T-helper 2 cell treated with Interferon-gamma antibody and Interleukin-4, amounts not matched to agents 5 μg/mL and 100 μg/mL, for 36 hours (primary cell): ENCODE measurements at regions not wholly inside any gene's neighbourhood (a gene's known extent, or its start where the extent isn't known, plus 50 kb on each side); places are given as distances from the start of the nearest gene placed in this dataset.

ENCODE experiments used
- DNase-seq: peaks from one replicate; pipeline ENCODE4 v3.0.0; 2021; ENCODE audit warnings: low spot score
- H3K27ac Mint-ChIP-seq: one replicate; pipeline ENCODE4 v1.8.0; 2021; ENCODE audit warnings: mild to moderate bottlenecking, mixed read lengths
- H3K27me3 Mint-ChIP-seq: one replicate; pipeline ENCODE4 v1.8.0; 2021; ENCODE audit warnings: low read depth, mixed read lengths
- H3K36me3 Mint-ChIP-seq: one replicate; pipeline ENCODE4 v1.8.0; 2021; ENCODE audit warnings: low read depth, mixed read lengths
- H3K4me1 Mint-ChIP-seq: one replicate; pipeline ENCODE4 v1.8.0; 2021; ENCODE audit warnings: low read depth, mixed read lengths
- H3K4me3 Mint-ChIP-seq: one replicate; pipeline ENCODE4 v1.8.0; 2022; ENCODE audit warnings: mild to moderate bottlenecking, moderate library complexity, mixed read lengths
- H3K9me3 Mint-ChIP-seq: one replicate; pipeline ENCODE4 v1.8.0; 2021; ENCODE audit warnings: mixed read lengths

DNA sequence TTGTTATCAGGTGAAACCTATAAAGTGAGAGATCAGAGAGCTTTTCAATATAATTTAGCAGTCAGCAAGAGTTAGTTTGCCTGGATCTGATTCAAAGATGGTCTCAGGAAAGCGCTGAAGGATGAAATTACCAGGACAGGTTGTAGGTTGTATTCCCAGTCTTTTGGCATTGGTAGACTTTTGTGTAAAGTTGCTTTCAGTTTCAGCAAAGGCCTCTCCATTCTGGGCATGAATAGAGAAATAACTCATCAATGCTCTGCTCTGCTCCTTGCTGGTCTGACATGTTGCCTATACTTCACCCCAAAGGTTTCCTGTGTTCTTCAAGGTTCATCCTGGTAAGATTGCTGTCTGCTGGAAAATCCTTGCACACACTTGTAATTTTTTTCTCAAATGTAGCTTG is 714.8 kb downstream of the EPM2A start:
- DNase-seq, result no peak

DNA sequence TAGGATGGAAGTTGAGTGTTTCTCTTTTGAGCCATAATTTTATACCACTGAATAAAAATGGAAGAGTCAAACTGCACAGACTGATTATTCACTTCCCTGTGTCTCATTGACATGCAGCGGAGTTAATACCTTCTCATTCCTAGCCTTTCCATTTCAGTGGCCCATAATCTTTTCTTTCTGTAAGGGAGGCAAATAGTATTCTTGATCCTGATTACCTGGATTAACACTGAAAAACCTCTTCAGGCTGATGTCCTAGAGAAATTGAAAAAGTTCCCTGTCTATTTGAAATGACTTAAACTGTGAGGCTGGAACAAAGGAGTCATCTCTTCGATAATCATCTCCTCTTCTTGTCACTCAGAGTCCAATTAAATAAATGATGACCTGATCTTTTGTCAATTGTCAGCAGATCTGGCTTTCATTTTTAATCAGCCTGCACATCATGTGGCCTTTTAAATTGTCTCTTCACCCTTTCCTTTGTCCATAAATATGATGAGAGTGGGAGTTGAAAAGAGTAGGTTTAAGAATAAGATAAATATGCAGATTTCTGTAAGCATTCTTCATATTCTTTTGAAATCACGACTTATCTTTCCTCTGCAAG is 713.0 kb downstream of the EPM2A start:
- no peak for DNase-seq

More for the DNA sequence above, 714.8 kb downstream of the EPM2A start:
- H3K36me3 Mint-ChIP-seq, result no peaks in the 10 kb centered on the region
- peaks cover 38% of the 10 kb centered on the region for H3K4me1 Mint-ChIP-seq
- no peaks in the 10 kb centered on the region for H3K9me3 Mint-ChIP-seq
- no peak overlapping the region for H3K4me3 Mint-ChIP-seq
- no peaks in the 10 kb centered on the region for H3K27me3 Mint-ChIP-seq
- H3K27ac Mint-ChIP-seq, result no peak overlapping the region

DNA sequence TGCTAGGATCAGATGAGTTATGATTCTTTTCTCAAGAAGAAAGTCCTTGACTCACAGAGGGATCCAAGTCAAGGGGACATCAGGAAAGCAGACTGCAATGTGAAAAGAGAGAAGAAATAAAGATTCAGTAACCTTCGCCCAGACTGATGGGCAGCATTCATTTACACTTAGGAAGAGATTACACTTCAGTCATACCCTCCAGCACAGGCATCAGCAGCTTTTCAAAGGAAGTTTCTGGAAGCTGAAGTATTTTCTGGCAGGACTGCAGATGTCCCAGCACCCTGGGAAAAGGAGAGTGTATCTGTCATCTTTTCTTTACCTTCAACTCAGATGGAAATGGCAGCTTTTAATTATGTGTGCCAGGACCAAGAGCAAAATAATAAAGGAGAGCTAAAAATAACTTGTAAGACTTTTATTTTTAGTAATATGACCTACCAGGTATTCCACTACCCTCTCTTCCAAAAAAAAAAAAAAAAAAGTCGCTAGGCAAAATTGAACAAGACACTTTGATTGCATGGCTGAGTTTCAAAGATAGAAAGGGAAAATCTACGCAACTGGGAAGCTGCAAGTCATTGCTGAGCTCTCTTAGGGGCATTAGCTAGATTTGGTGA is 712.1 kb downstream of the EPM2A start:
- H3K27me3 Mint-ChIP-seq, result peaks cover 6% of the 10 kb centered on the region
- no peak for DNase-seq
- peaks cover 19% of the 10 kb centered on the region for H3K4me1 Mint-ChIP-seq
- H3K9me3 Mint-ChIP-seq, result no peaks in the 10 kb centered on the region
- H3K27ac Mint-ChIP-seq, result no peak overlapping the region
- H3K4me3 Mint-ChIP-seq, result no peak overlapping the region
- no peaks in the 10 kb centered on the region for H3K36me3 Mint-ChIP-seq

More for the DNA sequence above, 713.0 kb downstream of the EPM2A start:
- Mint-ChIP-seq H3K36me3 (no peaks in the 10 kb centered on the region), H3K9me3 (no peaks in the 10 kb centered on the region), H3K4me1 (peaks cover 24% of the 10 kb centered on the region), H3K27me3 (peaks cover 5% of the 10 kb centered on the region), H3K27ac (no peak overlapping the region), H3K4me3 (no peak overlapping the region)

DNA sequence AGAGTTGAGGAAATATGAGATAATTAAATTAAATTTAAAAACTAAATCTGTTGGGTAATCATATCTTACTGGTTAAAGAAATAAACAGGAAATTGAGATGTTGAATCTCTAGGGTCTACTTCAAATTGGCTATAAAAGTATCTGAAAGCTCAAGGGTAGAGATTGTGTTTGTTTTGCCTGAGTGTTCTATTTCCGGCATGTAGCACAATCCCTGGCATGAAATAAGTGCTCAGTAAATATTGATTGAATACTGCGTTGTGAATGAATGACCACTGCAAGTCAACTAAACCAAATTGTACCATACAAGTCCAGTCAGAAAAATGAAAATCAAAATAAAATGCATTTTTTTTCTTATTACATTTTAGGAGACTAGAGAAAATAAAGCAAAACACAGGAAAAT is 709.8 kb downstream of the EPM2A start:
- H3K27me3 Mint-ChIP-seq, result peaks cover 14% of the 10 kb centered on the region
- H3K4me1 Mint-ChIP-seq, result peaks cover 15% of the 10 kb centered on the region
- H3K36me3 Mint-ChIP-seq, result no peaks in the 10 kb centered on the region
- no peaks in the 10 kb centered on the region for H3K9me3 Mint-ChIP-seq
- H3K4me3 Mint-ChIP-seq, result no peak overlapping the region
- H3K27ac Mint-ChIP-seq, result no peak overlapping the region
- DNase-seq, result no peak

DNA sequence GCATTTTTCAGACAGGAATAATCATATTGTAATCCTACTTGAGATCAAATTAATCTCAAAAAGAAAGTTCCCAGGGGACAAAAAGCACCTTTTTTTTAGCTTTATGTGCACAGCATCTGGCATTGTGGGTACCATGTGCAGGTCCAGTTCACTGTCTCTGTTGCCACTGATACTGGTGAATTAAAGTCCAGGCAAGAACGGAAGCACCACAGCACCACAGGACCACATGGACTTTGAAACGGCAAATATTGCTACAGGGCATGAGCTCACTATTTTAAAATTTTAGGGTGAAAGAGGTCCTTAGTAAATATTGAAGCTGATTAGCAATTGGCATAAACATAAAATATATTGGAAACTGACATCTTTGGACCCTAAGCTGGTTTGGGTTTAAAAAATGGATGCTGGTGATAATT is 709.0 kb downstream of the EPM2A start:
- no peak overlapping the region for H3K27ac Mint-ChIP-seq
- H3K4me1 Mint-ChIP-seq, result peaks cover 13% of the 10 kb centered on the region
- no peak overlapping the region for H3K4me3 Mint-ChIP-seq
- H3K36me3 Mint-ChIP-seq, result no peaks in the 10 kb centered on the region
- H3K9me3 Mint-ChIP-seq, result no peaks in the 10 kb centered on the region
- no peak for DNase-seq
- H3K27me3 Mint-ChIP-seq, result peaks cover 22% of the 10 kb centered on the region

DNA sequence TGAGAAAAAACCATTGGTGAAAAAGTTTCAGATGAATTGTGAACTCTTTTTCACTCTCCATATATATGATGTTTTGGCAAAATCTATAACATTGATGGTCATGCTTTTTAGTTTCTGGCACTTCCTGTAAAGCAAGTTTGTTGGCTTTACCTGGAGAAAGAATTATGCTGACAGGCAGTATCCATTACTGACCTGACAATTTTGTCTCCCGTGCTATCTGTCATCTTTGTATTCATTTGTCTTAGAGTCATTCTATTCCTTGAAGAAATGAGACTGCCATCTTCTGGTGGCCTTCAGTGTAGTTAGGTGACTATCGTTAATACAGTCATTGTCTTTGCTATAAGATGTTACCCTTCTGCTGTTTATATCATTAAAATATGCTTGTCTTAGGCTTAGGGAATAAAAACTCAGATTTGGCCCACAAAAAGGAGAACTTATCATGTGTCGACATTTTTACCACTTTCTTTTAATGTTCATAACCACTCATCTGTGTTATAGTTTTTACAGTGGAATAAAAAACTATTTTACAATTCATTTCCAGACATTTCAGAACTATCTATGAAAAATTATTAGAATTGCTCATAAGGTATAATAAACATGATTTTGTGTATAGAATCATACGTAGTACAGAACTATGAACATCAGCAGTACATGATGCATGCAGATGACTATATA is 707.0 kb downstream of the EPM2A start:
- Mint-ChIP-seq H3K36me3 (no peaks in the 10 kb centered on the region), H3K27me3 (peaks cover 30% of the 10 kb centered on the region), H3K4me1 (peaks cover 2% of the 10 kb centered on the region), H3K9me3 (no peaks in the 10 kb centered on the region), H3K4me3 (no peak overlapping the region), H3K27ac (no peak overlapping the region)
- DNase-seq, result no peak

DNA sequence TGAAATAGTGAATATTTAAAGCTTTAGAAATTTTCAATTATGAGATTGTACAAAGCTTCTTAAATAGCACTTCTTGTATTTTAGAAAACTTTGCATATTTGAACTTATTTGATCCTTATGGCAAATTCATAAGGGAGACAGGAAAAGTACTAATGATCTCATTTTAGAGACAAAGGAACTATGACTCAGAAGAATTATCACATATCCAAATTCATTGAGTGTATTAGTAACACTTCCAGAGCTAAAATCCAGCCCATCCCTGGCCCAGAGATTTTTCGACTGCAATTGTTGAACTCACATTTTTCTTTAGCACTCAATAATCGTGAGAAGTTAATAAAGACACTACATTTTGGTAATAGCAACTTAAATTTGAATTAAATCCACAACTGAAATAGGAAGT is 704.3 kb downstream of the EPM2A start:
- Mint-ChIP-seq H3K4me1 (peaks cover 2% of the 10 kb centered on the region), H3K27ac (no peak overlapping the region), H3K4me3 (no peak overlapping the region), H3K27me3 (peaks cover 38% of the 10 kb centered on the region), H3K36me3 (no peaks in the 10 kb centered on the region), H3K9me3 (no peaks in the 10 kb centered on the region)
- DNase-seq, result no peak

DNA sequence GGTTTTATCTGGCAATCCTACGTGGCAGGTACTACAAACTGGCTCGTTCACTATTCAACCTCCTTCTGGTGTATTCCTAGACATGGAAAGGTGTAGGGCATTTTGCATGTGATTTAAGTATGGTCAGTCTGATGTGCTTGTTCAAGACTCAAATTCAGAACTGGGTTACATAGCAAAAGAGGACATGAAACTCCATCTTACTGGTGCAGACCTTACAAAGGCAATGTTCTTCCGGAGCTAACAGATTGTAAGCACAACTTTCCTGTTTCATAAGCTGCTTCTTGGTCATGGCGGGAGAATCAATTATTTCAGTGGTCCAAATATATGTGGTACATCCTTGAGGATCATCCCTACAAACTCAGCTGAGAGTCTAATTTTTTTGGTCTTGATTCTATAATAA is 703.4 kb downstream of the EPM2A start:
- no peak for DNase-seq
- Mint-ChIP-seq H3K9me3 (no peaks in the 10 kb centered on the region), H3K4me3 (no peak overlapping the region), H3K36me3 (no peaks in the 10 kb centered on the region), H3K27ac (no peak overlapping the region), H3K4me1 (peaks cover 2% of the 10 kb centered on the region), H3K27me3 (peaks cover 36% of the 10 kb centered on the region)

DNA sequence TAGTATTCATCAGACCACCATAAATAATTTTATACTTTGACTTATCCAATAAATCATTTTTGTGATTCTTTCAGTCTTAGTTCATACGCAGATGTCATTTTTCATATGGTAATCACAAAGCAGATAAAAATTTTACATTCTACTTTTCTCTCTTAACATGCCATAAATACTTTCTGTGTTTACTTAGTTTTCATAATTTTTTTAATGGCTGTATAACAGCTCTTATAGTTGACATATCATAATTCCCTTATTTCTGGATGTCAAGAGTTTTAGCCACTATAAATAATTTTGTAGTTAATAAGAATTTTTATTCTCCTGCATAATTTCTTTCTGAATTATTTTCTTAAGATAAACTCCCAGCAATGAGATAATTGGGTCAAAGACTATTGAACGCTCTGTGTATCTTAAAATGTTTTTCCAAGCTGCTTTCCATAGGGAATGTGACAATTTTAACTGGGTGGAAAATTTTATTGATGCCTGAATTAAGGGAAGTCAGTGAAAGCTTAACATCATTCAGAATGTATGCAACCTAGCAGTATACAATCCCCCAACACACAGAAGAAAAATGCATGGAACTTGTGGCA is 702.7 kb downstream of the EPM2A start:
- peaks cover 2% of the 10 kb centered on the region for H3K4me1 Mint-ChIP-seq
- no peak overlapping the region for H3K27ac Mint-ChIP-seq
- H3K4me3 Mint-ChIP-seq, result no peak overlapping the region
- peaks cover 32% of the 10 kb centered on the region for H3K27me3 Mint-ChIP-seq
- no peaks in the 10 kb centered on the region for H3K36me3 Mint-ChIP-seq
- H3K9me3 Mint-ChIP-seq, result no peaks in the 10 kb centered on the region
- DNase-seq, result no peak

DNA sequence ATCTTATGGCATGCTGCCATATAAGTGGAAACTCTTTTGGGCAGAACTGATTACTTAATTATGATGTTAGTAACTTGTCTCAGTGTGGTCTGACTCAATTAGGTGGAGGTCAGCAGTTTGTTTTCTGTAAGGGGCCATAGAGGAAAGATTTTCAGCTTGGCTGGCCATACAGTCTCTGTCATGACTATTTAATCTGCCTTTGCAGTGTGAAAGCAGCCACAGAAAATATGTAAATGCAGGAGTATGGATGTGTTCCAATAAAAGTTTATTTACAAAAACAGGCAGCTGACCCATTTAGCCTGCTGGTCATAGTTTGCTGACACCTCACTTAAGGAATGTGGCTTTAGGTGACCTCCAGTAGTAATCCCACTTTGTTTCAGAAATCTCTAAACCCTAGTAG is 700.7 kb downstream of the EPM2A start:
- DNase-seq, result no peak
- Mint-ChIP-seq H3K27me3 (peaks cover 27% of the 10 kb centered on the region), H3K27ac (no peak overlapping the region), H3K4me3 (no peak overlapping the region), H3K36me3 (no peaks in the 10 kb centered on the region), H3K4me1 (no peaks in the 10 kb centered on the region), H3K9me3 (no peaks in the 10 kb centered on the region)

DNA sequence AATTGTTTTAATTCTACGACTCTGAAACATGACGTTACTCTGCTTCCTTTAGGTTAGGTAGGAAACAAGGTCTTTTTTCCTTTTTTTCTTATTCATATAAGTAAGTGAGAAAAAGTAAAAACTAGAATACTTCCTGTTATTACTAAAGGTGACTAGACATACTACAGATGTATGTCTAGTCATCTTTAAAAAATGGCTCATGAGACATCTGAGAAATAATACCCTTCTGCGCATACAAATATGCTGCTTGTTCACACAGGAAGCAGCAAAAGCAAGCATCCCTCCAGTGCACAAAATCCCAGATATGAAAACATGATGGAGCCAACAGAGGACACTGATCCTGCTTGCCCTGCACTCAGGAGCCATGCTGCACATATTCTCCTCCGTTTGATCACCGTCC is 699.1 kb downstream of the EPM2A start:
- DNase-seq, result no peak
- H3K4me3 Mint-ChIP-seq, result no peak overlapping the region
- H3K36me3 Mint-ChIP-seq, result no peaks in the 10 kb centered on the region
- no peaks in the 10 kb centered on the region for H3K9me3 Mint-ChIP-seq
- H3K4me1 Mint-ChIP-seq, result no peaks in the 10 kb centered on the region
- peaks cover 19% of the 10 kb centered on the region for H3K27me3 Mint-ChIP-seq
- no peak overlapping the region for H3K27ac Mint-ChIP-seq

DNA sequence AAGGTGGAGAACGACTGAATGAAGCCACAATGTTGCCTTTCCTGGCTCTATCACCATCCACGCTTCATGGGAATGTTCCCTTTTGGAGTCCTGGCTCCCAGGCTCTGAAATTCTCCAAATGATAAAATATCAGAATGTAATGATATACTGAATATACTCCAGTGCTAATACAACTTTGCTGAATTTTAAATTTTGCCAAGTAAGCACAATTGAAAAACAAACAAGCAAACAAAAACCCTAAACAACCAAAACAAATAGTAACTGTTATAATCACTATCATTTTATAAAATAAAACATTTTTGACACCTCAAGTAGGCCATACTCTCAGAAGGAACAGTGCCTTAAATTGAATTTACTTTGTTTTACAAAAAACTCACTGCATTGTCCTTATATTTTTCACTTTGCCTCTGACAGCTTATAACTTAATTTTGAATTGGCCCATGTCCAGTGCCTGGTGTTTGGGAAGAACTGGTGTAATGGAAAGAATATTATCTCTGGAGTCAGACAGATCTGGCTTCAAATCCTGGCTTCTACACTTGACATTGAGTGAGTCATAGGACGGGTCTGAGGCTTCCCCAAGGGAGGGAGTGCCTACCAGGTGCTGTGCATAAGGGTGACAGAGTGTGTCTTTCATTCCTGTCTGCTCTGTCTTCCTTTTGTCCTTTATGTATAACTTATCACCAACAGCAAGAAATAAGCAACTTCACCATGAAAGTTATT is 698.3 kb downstream of the EPM2A start:
- DNase-seq, result no peak

DNA sequence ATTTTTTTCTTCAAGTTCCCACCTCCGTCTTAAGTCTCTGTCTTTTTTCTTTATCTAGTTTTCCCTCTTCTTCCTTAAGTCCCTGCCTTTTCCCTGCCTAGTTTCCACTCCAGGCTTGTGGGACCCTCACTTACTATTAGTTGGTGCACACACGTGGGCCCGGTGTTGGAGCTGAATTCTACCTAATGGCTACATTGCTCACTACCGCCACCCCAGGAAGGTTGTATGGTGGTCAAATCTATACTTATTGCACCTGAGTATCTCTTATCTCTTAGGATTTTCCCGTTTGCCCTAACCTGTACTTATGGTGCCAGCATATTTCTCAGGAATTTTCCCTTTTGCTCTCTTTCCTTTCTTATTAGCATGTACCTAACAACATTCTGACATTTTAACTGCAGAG is 692.8 kb downstream of the EPM2A start:
- DNase-seq, result no peak
- H3K4me1 Mint-ChIP-seq, result peaks cover 3% of the 10 kb centered on the region
- no peak overlapping the region for H3K4me3 Mint-ChIP-seq
- peaks cover 10% of the 10 kb centered on the region for H3K27me3 Mint-ChIP-seq
- no peak overlapping the region for H3K27ac Mint-ChIP-seq
- no peaks in the 10 kb centered on the region for H3K36me3 Mint-ChIP-seq
- H3K9me3 Mint-ChIP-seq, result no peaks in the 10 kb centered on the region

More for the DNA sequence above, 698.3 kb downstream of the EPM2A start:
- no peaks in the 10 kb centered on the region for H3K9me3 Mint-ChIP-seq
- H3K4me1 Mint-ChIP-seq, result no peaks in the 10 kb centered on the region
- H3K27ac Mint-ChIP-seq, result no peak overlapping the region
- H3K36me3 Mint-ChIP-seq, result no peaks in the 10 kb centered on the region
- no peak overlapping the region for H3K4me3 Mint-ChIP-seq
- peaks cover 17% of the 10 kb centered on the region for H3K27me3 Mint-ChIP-seq
